NCI-H446 (cell line): ENCODE measurements at regions not wholly inside any gene's neighbourhood (a gene's known extent, or its start where the extent isn't known, plus 50 kb on each side); places are given as distances from the start of the nearest gene placed in this dataset.

Experiments used
- DNase-seq, 2 experiments: peaks; one replicate each; lab custom pipeline; 2025; lab: John Stamatoyannopoulos, UW

DNA sequence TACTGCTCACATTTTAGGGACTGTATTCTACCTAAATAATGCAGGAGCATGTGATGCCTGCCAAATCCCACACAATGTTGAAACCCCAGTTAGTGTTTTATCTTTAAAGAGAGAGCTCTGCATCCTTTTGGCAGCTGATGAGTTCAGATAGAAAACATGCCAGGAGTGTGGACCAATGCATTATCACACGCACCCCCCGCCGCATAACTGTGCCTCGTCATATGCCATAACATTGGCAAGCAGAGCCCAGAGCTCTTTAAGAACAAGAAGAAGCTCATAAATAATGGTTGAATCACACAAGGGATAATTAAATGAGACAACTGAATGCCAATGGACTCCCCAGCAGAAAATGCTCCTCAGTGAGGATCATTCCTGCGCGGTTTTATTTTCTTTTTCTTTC lies 52.8 kb upstream of the RORB start:
- DNase-seq = no peak
